HepG2 (cell line): ENCODE measurements at regions not wholly inside any gene's neighbourhood (a gene's known extent, or its start where the extent isn't known, plus 50 kb on each side); places are given as distances from the start of the nearest gene placed in this dataset.

Experiments
- ATAC-seq: fragments of 200-7000 bp; cut with Tn5 transposase; 3 replicates; pipeline ENCODE4 v1.9.1; 2020; ENCODE audit warnings: mild to moderate bottlenecking, moderate library complexity
- BruUV-seq: library from RNA; stranded (reverse); fragments of 400-500 nt; replicated peaks from 2 replicates; lab custom pipeline; 2021; lab: Mats Ljungman, UMichigan
- CTCF ChIA-PET: fragments of 300-600 bp; formaldehyde crosslinking; extraction: SDS; loops from one replicate; lab custom pipeline; 2021; ENCODE audit warnings: low total read pairs, inconsistent platforms, low intra/inter-chr PET ratio; lab: Yijun Ruan, JAX
- POLR2A ChIA-PET: fragments of 350-600 bp; sonication (Branson Sonifier 250); formaldehyde crosslinking; loops from one replicate; lab custom pipeline; 2020; ENCODE audit warnings: antibody characterized with exemption, inconsistent platforms; lab: Yijun Ruan, JAX
- DNase-seq: peaks from one replicate; pipeline ENCODE4 v3.0.0-alpha.2; 2015; ENCODE audit warnings: low spot score
- FAIRE-seq: peaks from 3 replicates; lab custom pipeline; 2011; peaks lifted over from hg19 to GRCh38; lab: Jason Lieb, UNC
- H2AFZ ChIP-seq: one replicate; pipeline ENCODE4 v1.6.1; 2011; ENCODE audit warnings: low read length, inconsistent platforms
- H3K27ac ChIP-seq: fragments of 300-600 bp; 3 replicates; pipeline ENCODE4 v1.8.0; 2011; ENCODE audit warnings: mixed run types, mild to moderate bottlenecking, mixed read lengths, low read length, inconsistent platforms; ENCODE audit not compliant: insufficient read depth; ENCODE audit errors: extremely low read length
- H3K27me3 ChIP-seq, 2 experiments: fragments of 200-600 bp in 1 of 2; 2 replicates in 1 of 2; 3 replicates in 1 of 2; pipeline versions ENCODE4 v1.6.0 to v1.8.0; 2011; ENCODE audit warnings: low read length in 2 of 2, mild to moderate bottlenecking in 2 of 2, moderate library complexity in 2 of 2, inconsistent platforms in 1 of 2; ENCODE audit not compliant: insufficient read depth in 2 of 2, control insufficient read depth in 1 of 2
- H3K36me3 ChIP-seq, 2 experiments: fragments of 200-600 bp in 1 of 2; replicated peaks in 1 of 2; 2 replicates in 1 of 2; 3 replicates in 1 of 2; pipeline versions ENCODE4 v1.5.1 to v1.8.0; 2011; ENCODE audit warnings: low read length in 2 of 2, inconsistent platforms in 1 of 2; ENCODE audit not compliant: insufficient read depth in 2 of 2, control insufficient read depth in 1 of 2
- H3K4me1 ChIP-seq: 2 replicates; pipeline ENCODE4 v1.5.1; 2012; ENCODE audit warnings: low read length, inconsistent platforms; ENCODE audit not compliant: insufficient read depth
- H3K4me2 ChIP-seq: 2 replicates; pipeline ENCODE4 v1.6.0; 2011; ENCODE audit warnings: low read depth, low read length, inconsistent platforms
- H3K4me3 ChIP-seq, 3 experiments: fragments of 200-600 bp in 1 of 3; sonication (generic), shearing (Covaris generic) in 1 of 3; replicated peaks in 1 of 3; 2 replicates each; pipeline ENCODE4 v1.5.1; 2011 to 2016; ENCODE audit warnings: low read length in 3 of 3, inconsistent platforms in 2 of 3, low read depth in 2 of 3, mild to moderate bottlenecking in 2 of 3, control low read depth in 1 of 3, mixed read lengths in 1 of 3; ENCODE audit not compliant: insufficient read depth in 1 of 3
- H3K79me2 ChIP-seq: one replicate; pipeline ENCODE4 v1.6.1; 2011; ENCODE audit warnings: low read length, inconsistent platforms; ENCODE audit not compliant: insufficient read depth
- H3K9ac ChIP-seq: 2 replicates; pipeline ENCODE4 v1.6.0; 2011; ENCODE audit warnings: mild to moderate bottlenecking, low read depth, low read length, inconsistent platforms; ENCODE audit not compliant: insufficient read depth
- H3K9me3 ChIP-seq: 2 replicates; pipeline ENCODE4 v1.5.1; 2012; ENCODE audit warnings: mild to moderate bottlenecking, low read length
- H4K20me1 ChIP-seq: 2 replicates; pipeline ENCODE4 v1.6.0; 2011; ENCODE audit warnings: inconsistent platforms, mild to moderate bottlenecking, low read length, moderate library complexity; ENCODE audit not compliant: insufficient read depth
- CBFB ChIP-seq: sonication (generic); formaldehyde crosslinking; IDR thresholded peaks from 2 replicates; pipeline ENCODE4 v1.4.0; 2020; ENCODE audit warnings: missing genetic modification reagents
- CENPT ChIP-seq: sonication (generic); formaldehyde crosslinking; IDR thresholded peaks from 2 replicates; pipeline ENCODE4 v1.8.0; 2022; ENCODE audit warnings: low read depth, mild to moderate bottlenecking, moderate library complexity, missing genetic modification reagents
- ESRRA ChIP-seq: sonication (generic); formaldehyde crosslinking; IDR thresholded peaks from 2 replicates; pipeline ENCODE4 v1.5.1; 2020; ENCODE audit warnings: mild to moderate bottlenecking, low read depth, missing genetic modification reagents
- HNF4A ChIP-seq: sonication (generic); formaldehyde crosslinking; IDR thresholded peaks from 2 replicates; pipeline ENCODE4 v1.4.0; 2020; ENCODE audit warnings: missing genetic modification reagents
- IRF2 ChIP-seq: IDR thresholded peaks from 2 replicates; pipeline ENCODE4 v1.6.1; 2018; ENCODE audit warnings: missing genetic modification reagents, missing compliant biosample characterization
- RORA ChIP-seq: sonication (generic); formaldehyde crosslinking; IDR thresholded peaks from 2 replicates; pipeline ENCODE4 v1.5.0; 2020; ENCODE audit warnings: mild to moderate bottlenecking, missing genetic modification reagents, moderate library complexity
- TMF1 ChIP-seq: sonication (generic); formaldehyde crosslinking; IDR thresholded peaks from 2 replicates; pipeline ENCODE4 v1.8.1; 2022; ENCODE audit warnings: low read depth, missing genetic modification reagents
- U2AF2 ChIP-seq: fragments of 200-400 bp; formaldehyde crosslinking; IDR thresholded peaks from 2 replicates; pipeline ENCODE4 v1.6.1; 2017; ENCODE audit warnings: low read depth, mild to moderate bottlenecking, low read length
- ZBTB20 ChIP-seq: sonication (generic); formaldehyde crosslinking; IDR thresholded peaks from 2 replicates; pipeline ENCODE4 v1.8.1; 2023; ENCODE audit warnings: missing genetic modification reagents, low read depth, mild to moderate bottlenecking, borderline replicate concordance
- ZNF251 ChIP-seq: sonication (generic); formaldehyde crosslinking; IDR thresholded peaks from 2 replicates; pipeline ENCODE4 v1.9.0; 2021; ENCODE audit warnings: mild to moderate bottlenecking, missing genetic modification reagents
- ZNF333 ChIP-seq: sonication (generic); formaldehyde crosslinking; IDR thresholded peaks from 2 replicates; pipeline ENCODE4 v1.4.0; 2020; ENCODE audit warnings: mild to moderate bottlenecking, missing genetic modification reagents, borderline replicate concordance
- ZNF430 ChIP-seq: sonication (generic); formaldehyde crosslinking; IDR thresholded peaks from 2 replicates; pipeline ENCODE4 v1.9.0; 2021; ENCODE audit warnings: mild to moderate bottlenecking, missing genetic modification reagents
- ZNF572 ChIP-seq: sonication (generic); formaldehyde crosslinking; IDR thresholded peaks from 2 replicates; pipeline ENCODE4 v1.5.1; 2020; ENCODE audit warnings: mild to moderate bottlenecking, missing genetic modification reagents
- WGBS: methylation state at CpG from one replicate; pipeline ENCODE4 v1.1.6; 2017; ENCODE audit warnings: low lambda C conversion rate; 5-methylcytosine and 5-hydroxymethylcytosine counted together
- in situ Hi-C: cut with HindIII; loops from 2 replicates; pipeline ENCODE4 v1.10.0; 2017; ENCODE audit warnings: low pct_unique_long_range_greater_than_20kb; ENCODE audit not compliant: extremely low pct_ligation_motif_present
- intact Hi-C: fragments of 100-400 bp; cut with micrococcal nuclease; formaldehyde crosslinking; loops from one replicate; pipeline ENCODE4 v1.10.0; 2022; ENCODE audit not compliant: unreplicated experiment
- TF ChIP-seq, protein P1 (sequence below): sonication (generic); formaldehyde crosslinking; IDR thresholded peaks from 2 replicates; pipeline ENCODE4 v1.4.0; 2020; ENCODE audit warnings: missing genetic modification reagents
- TF ChIP-seq, protein P2 (sequence below): sonication (generic); formaldehyde crosslinking; IDR thresholded peaks from 2 replicates; pipeline ENCODE4 v1.5.0; 2020; ENCODE audit warnings: mild to moderate bottlenecking, missing genetic modification reagents
- TF ChIP-seq, protein P3 (sequence below): sonication (generic); formaldehyde crosslinking; conservative IDR thresholded peaks from 2 replicates; pipeline ENCODE4 v1.8.0; 2022; ENCODE audit warnings: low read depth, missing genetic modification reagents
- TF ChIP-seq, protein P4 (sequence below): sonication (generic); formaldehyde crosslinking; IDR thresholded peaks from 2 replicates; pipeline ENCODE4 v1.4.0; 2020; ENCODE audit warnings: missing genetic modification reagents

DNA sequence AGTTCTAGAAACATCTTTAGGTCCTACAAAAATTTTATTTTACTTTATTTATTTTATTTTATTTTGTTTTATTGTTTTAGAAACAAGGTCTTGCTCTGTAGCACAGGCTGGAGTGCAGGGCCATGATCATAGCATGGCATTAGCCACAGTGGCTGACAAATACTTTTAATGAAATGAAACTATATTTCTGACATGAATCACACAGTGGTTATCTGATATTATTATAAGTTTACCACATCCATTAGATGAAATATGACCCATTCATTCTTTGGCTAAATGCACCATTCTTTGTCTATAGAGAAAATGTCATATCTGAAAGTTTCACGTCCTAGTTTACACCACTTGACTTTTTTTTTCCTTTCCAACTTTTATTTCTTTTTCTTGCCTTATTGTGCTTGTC is 613.4 kb upstream of the ADAMTS5 start (continued):
- TF ChIP-seq, protein P1, sequence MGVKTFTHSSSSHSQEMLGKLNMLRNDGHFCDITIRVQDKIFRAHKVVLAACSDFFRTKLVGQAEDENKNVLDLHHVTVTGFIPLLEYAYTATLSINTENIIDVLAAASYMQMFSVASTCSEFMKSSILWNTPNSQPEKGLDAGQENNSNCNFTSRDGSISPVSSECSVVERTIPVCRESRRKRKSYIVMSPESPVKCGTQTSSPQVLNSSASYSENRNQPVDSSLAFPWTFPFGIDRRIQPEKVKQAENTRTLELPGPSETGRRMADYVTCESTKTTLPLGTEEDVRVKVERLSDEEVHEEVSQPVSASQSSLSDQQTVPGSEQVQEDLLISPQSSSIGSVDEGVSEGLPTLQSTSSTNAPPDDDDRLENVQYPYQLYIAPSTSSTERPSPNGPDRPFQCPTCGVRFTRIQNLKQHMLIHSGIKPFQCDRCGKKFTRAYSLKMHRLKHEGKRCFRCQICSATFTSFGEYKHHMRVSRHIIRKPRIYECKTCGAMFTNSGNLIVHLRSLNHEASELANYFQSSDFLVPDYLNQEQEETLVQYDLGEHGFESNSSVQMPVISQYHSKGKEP (CRISPR knock-in tag) = no peak
- TF ChIP-seq U2AF2 (no peak), CBFB (CRISPR knock-in tag) (no peak)

DNA sequence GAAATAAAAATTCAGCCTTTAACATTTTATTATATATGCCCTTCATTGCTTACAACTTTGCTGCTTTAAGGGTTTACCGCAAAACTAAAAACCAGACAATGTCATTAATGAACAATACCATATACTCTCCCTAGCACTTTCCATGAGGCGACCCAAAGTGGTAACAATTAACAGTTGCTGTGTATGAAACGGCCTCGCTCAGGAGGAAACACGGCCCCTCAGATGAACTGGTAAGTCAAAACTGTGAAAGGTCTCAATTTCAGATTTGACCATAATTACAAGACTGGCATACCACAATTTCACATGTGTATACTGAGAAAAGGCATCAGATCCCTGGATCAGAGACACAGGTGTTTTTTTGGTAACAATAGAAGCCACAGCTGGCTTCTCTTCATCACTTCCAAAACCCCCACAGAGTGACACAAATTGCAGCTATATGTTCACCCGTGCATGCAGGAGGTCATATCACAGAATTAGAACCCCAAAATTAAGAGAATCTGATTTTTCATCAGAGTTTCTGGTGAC is 611.9 kb upstream of the ADAMTS5 start:
- no peak for FAIRE-seq
- H3K4me2 ChIP-seq = no peak overlapping the region
- no TSS peak for BruUV-seq
- H2AFZ ChIP-seq = no peak overlapping the region
- ChIA-PET POLR2A (no interaction called here), CTCF (no interaction called here)
- DNase-seq = no peak
- H3K9ac ChIP-seq = no peak overlapping the region
- no peak overlapping the region for H3K4me3 ChIP-seq
- in situ Hi-C loops (no loop called here), intact Hi-C loops (no loop called here)
- no peak overlapping the region for H3K27ac ChIP-seq
- no peaks in the 10 kb centered on the region; a peak in 1 of 5 replicates for H3K27me3 ChIP-seq
- peaks cover 63% of the 10 kb centered on the region for H3K9me3 ChIP-seq
- ATAC-seq = no peak
- no peaks in the 10 kb centered on the region for H4K20me1 ChIP-seq
- 24% methylated on average over 5 of the region's 6 CpGs for WGBS
- no peaks in the 10 kb centered on the region for H3K79me2 ChIP-seq
- no peaks in the 10 kb centered on the region for H3K36me3 ChIP-seq
- no peaks in the 10 kb centered on the region for H3K4me1 ChIP-seq
- TF ChIP-seq RORA (CRISPR knock-in tag) (no peak), IRF2 (CRISPR knock-in tag) (no peak), ESRRA (CRISPR knock-in tag) (no peak), ZNF333 (no peak), ZNF572 (no peak), ZNF251 (CRISPR knock-in tag) (no peak), HNF4A (no peak), ZBTB20 (CRISPR knock-in tag) (no peak), CENPT (CRISPR knock-in tag) (no peak), TMF1 (CRISPR knock-in tag) (no peak), ZNF430 (CRISPR knock-in tag) (no peak)
- TF ChIP-seq, protein P2, sequence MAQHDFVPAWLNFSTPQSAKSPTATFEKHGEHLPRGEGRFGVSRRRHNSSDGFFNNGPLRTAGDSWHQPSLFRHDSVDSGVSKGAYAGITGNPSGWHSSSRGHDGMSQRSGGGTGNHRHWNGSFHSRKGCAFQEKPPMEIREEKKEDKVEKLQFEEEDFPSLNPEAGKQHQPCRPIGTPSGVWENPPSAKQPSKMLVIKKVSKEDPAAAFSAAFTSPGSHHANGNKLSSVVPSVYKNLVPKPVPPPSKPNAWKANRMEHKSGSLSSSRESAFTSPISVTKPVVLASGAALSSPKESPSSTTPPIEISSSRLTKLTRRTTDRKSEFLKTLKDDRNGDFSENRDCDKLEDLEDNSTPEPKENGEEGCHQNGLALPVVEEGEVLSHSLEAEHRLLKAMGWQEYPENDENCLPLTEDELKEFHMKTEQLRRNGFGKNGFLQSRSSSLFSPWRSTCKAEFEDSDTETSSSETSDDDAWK = no peak
- TF ChIP-seq, protein P3, sequence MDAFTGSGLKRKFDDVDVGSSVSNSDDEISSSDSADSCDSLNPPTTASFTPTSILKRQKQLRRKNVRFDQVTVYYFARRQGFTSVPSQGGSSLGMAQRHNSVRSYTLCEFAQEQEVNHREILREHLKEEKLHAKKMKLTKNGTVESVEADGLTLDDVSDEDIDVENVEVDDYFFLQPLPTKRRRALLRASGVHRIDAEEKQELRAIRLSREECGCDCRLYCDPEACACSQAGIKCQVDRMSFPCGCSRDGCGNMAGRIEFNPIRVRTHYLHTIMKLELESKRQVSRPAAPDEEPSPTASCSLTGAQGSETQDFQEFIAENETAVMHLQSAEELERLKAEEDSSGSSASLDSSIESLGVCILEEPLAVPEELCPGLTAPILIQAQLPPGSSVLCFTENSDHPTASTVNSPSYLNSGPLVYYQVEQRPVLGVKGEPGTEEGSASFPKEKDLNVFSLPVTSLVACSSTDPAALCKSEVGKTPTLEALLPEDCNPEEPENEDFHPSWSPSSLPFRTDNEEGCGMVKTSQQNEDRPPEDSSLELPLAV (CRISPR knock-in tag) = no peak
- TF ChIP-seq, protein P4, sequence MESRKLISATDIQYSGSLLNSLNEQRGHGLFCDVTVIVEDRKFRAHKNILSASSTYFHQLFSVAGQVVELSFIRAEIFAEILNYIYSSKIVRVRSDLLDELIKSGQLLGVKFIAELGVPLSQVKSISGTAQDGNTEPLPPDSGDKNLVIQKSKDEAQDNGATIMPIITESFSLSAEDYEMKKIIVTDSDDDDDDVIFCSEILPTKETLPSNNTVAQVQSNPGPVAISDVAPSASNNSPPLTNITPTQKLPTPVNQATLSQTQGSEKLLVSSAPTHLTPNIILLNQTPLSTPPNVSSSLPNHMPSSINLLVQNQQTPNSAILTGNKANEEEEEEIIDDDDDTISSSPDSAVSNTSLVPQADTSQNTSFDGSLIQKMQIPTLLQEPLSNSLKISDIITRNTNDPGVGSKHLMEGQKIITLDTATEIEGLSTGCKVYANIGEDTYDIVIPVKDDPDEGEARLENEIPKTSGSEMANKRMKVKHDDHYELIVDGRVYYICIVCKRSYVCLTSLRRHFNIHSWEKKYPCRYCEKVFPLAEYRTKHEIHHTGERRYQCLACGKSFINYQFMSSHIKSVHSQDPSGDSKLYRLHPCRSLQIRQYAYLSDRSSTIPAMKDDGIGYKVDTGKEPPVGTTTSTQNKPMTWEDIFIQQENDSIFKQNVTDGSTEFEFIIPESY (CRISPR knock-in tag) = no peak
